ENCODE measurements at regions not wholly inside any gene's neighbourhood (a gene's known extent, or its start where the extent isn't known, plus 50 kb on each side); places are given as distances from the start of the nearest gene placed in this dataset.

DNA sequence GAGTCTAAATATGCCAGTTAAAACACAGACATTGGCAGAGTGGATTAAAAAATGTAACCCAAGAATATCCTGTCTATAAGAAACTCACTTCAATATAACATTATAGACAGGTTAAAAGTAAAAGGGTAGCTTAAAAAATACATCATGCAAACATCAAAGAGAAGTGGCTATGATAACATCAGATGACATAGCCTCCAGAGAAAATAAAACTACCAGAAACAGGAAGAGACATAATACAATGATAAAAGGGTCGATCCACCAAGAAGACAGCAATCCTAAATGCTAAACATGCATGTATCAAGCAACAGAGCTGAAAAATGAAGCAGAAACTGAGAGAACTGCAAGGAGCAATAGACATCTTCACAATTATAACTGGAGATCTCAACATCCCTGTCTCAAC, 190.2 kb upstream of the NR5A2 start:
- TF ChIP-seq POLR2A (IDR thresholded peaks at IDR 0.05; ENCODE audit: low read depth) = no peak
- TF ChIP-seq, protein P1, sequence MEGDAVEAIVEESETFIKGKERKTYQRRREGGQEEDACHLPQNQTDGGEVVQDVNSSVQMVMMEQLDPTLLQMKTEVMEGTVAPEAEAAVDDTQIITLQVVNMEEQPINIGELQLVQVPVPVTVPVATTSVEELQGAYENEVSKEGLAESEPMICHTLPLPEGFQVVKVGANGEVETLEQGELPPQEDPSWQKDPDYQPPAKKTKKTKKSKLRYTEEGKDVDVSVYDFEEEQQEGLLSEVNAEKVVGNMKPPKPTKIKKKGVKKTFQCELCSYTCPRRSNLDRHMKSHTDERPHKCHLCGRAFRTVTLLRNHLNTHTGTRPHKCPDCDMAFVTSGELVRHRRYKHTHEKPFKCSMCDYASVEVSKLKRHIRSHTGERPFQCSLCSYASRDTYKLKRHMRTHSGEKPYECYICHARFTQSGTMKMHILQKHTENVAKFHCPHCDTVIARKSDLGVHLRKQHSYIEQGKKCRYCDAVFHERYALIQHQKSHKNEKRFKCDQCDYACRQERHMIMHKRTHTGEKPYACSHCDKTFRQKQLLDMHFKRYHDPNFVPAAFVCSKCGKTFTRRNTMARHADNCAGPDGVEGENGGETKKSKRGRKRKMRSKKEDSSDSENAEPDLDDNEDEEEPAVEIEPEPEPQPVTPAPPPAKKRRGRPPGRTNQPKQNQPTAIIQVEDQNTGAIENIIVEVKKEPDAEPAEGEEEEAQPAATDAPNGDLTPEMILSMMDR (IDR thresholded peaks at IDR 0.05) = no peak
